HG02973 (cell line): ENCODE measurements at regions not wholly inside any gene's neighbourhood (a gene's known extent, or its start where the extent isn't known, plus 50 kb on each side); places are given as distances from the start of the nearest gene placed in this dataset.

Source experiments
- ATAC-seq: cut with Tn5 transposase; IDR thresholded peaks from one replicate; pipeline ENCODE4 v1.9.1; 2021; ENCODE audit warnings: moderate library complexity; ENCODE audit not compliant: unreplicated experiment

DNA sequence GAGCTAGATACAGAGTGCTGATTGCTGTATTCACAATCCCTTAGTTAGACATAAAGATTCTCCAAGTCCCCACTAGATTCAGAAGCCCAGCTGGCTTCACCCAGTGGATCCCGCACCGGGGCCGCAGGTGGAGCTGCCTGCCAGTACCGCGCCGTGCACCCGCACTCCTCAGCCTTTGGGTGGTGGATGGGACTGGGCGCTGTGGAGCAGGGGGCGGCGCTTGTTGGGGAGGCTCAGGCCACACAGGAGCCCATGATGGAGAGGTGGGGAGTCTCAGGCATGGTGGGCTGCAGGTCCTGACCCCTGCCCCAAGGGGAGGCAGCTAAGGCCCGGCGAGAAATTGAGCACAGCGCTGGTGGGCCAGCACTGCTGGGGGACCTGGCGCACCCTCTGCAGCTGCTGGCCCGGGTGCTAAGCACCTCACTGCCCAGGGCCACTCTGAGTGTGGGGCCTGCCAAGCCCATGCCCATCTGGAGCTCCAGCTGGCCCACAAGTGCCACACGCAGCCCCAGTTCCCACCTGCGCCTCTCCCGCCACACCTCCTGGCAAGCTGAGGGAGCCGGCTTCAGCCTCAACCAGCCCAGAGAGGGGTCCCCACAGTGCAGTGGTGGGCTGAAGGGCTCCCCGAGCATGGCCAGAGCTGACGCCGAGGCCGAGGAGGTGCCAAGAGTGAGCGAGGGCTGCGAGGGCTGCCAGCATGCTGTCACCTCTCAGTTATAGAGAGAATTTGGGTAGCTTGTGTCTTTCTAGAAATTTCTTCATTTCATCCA, 417.6 kb downstream of the METTL15 start:
- no peak for ATAC-seq

DNA sequence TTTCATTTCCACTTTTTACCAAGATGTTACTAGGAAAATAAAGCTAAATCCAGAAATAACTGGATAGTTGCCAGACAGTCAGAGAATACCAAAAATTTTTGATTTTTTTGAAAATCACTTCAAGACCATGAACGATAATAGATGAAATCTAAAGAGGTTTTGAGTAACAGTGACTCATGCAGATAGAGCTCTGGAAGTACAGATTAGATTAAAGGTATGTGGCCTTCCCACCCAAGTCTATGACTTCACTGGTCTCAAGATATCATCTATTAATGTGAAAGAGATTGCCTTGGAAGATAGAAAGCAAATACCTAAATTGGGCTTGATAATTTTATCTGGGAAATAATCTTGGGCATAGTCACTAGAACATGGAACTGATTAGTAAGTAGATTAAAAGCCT, 415.9 kb downstream of the METTL15 start:
- no peak for ATAC-seq

DNA sequence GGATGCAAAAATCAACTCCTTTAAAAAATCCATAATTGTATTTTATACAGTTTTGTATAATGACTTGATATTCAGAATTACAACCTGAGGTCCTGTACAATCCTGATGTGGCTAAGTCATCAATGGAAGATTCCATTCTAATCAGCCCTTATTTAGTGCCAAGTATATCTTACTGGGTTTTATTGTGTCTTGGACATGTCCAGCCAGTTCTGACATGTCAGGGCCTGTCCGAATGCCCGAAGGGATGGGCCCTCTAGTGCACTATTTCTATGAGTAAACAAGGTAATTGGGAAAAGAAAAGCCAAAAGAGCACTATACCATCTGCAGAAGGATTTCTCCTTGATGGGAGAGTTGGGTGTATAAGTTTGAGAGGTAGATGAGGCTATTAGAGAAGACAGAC, 412.9 kb downstream of the METTL15 start:
- ATAC-seq, result no peak

- no peak for ATAC-seq
Measured at GRCh38 chr11:28520291-28520690, 412.1 kb downstream of the METTL15 start.

DNA sequence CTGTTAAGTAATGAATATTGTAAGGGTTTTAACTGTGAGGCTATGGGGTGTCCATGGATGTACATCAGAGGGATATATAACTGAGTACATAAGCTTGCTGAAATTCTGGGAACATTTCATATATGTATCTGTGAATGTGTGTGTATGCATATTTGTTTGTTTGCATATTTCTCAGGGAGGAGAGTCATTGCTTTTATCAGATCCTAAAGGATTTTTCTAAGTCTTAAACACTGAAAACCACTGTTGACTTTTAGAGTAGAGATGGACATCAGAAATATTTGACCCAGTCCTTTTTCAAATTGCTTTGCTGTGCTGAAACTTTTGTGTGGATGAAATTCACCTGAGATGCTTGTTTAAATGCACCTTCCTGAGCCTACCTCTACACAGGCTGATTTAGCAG, 410.6 kb downstream of the METTL15 start:
- no peak for ATAC-seq

GRCh38 chr11:28517621-28518020, 409.4 kb downstream of the METTL15 start:
- no peak for ATAC-seq

GRCh38 chr11:28514391-28514790, 406.2 kb downstream of the METTL15 start:
- no peak for ATAC-seq

GRCh38 chr11:28512143-28512756, 404.1 kb downstream of the METTL15 start:
- ATAC-seq, result no peak

- no peak for ATAC-seq
Measured at GRCh38 chr11:28505232-28505631, 397.0 kb downstream of the METTL15 start.

DNA sequence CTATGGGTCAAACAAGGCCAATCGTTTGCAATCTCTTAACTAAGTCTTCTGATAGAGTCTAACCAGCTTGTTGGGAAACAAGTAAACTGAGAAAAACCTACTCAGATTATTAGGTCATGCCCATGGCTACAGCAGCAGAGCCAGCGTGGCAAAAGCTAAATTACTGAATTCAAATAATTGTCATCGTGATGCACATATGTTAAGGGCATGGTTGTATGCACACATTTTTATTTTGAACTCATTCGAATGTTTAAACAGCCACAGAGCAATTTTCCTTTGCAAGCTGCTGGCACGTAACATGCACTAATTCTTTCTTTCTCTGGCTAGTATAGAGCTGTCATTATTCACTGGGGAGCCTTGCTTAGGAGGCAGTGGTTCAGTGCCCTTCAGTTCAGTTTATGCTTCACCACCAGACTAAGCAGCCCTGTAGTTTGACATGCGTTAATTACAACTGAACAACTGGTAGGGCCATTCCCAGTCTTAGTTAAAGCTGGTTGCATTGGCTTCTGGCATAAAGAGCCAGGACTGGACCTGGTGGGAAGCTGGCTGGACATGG, 396.4 kb downstream of the METTL15 start:
- ATAC-seq, result no peak

- ATAC-seq, result no peak
Measured at GRCh38 chr11:28495333-28495732, 387.1 kb downstream of the METTL15 start.

DNA sequence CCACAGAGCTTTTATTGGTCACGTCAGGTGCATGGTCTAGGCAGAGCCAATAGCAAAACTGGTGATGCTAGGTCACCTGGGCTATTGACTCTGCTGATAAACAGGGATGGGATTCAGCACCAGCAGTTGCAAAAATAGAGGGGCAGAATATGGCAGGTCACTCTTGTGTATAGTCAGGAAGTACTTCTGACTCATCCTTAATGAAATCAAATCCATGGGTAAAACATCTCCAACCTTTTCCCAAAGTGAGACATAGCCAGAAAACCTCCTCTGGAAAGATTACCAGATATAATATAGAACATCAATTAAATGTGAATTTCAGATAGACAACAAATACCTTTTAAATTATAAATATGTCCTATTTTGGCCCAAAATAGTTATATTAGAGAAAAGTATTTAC, 383.2 kb downstream of the METTL15 start:
- ATAC-seq, result no peak

DNA sequence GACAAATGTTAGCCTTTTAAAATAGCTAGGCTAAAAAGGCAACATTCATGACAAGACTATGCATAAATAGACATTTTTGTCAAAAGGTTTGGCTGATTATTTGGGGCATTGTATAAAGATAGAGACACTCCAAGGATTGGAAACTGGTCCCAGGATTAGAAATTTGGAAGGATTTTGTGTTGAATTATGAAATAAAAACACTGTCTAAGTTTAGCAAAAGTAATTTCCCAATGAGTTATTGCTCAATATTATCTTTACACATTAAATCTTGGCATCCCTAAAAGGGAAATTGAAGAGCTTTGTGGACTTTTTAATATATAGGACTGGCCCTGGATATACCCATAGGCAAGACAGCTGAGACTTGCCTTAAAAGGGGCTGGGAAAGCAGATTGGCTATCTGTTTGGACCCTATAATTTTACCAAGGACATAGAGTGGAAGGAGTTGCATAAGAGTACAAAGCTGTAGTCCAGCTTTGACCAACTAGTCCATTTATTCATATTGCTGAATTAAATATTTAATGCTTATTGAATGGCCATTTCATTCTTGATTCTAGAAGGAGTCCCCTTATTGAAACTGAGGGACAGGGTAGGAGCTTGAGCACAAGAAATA, 382.7 kb downstream of the METTL15 start:
- no peak for ATAC-seq

- ATAC-seq, result no peak
Measured at GRCh38 chr11:28488336-28488735, 380.1 kb downstream of the METTL15 start.

GRCh38 chr11:28483072-28483867, 375.1 kb downstream of the METTL15 start:
- ATAC-seq, result no peak

- ATAC-seq, result no peak
Measured at GRCh38 chr11:28482666-28483065, 374.5 kb downstream of the METTL15 start.

DNA sequence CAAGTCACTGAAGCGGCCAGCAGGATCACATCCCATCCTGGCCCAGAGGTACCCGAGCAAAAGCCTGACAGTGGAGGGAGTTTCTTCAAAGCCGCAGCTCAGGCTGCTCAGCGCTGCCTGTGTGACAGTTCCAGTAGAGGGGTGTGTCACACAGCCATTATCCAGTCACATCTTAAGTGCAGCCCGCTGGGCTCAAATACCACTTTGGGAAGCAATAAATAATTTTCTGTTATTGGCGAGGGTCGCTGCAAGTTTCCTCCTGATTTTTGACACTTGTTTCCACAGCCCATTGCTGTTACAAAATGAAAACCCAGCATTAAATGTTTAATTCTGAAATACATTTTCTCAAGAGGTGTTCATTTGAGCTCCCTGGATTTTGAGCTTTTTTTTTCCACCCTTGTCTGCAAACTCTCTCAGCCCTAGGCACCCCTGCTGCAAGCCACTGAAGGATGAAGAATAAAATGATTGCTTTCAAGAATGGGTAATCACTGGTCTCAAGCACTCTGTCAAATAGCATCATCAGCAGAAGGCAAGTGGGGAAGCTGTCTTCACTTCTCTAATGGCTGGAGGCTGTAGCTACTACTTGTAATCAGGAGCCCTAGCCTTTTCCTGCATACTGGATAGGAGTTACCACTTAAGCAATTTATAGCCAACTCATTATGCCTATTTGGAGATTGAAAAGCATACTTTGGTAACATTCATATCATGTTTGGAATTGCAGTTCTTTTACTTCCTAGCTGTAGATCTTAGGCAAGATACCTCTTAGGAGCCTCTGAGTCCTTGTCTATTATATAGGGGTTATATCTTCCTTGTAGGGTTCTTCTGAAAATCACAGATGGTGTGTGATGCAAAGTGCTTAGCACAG, 373.7 kb downstream of the METTL15 start:
- no peak for ATAC-seq

- ATAC-seq, result no peak
Measured at GRCh38 chr11:28480406-28480805, 372.2 kb downstream of the METTL15 start.

DNA sequence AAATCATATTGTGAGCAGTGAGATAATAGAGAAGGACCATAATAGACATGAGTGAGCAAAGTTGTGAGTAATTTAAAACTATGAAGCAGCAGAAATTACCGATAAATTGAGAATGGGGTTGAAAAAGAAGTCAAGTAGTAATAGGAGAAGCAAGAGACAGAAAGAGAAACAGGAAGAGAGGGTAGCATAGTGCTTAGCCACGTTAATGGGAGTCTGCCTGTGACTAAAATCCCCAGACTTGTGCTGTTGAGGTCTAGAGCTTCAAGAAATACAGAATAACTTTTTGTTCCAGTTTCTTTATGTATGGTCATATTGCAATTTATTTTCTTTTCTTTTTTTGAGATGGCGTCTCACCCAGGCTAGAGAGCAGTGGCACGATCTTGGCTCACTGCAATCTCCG, 368.7 kb downstream of the METTL15 start:
- ATAC-seq, result no peak

GRCh38 chr11:28476049-28476448, 367.9 kb downstream of the METTL15 start:
- no peak for ATAC-seq
